ENCODE measurements at regions not wholly inside any gene's neighbourhood (a gene's known extent, or its start where the extent isn't known, plus 50 kb on each side); places are given as distances from the start of the nearest gene placed in this dataset.

DNA sequence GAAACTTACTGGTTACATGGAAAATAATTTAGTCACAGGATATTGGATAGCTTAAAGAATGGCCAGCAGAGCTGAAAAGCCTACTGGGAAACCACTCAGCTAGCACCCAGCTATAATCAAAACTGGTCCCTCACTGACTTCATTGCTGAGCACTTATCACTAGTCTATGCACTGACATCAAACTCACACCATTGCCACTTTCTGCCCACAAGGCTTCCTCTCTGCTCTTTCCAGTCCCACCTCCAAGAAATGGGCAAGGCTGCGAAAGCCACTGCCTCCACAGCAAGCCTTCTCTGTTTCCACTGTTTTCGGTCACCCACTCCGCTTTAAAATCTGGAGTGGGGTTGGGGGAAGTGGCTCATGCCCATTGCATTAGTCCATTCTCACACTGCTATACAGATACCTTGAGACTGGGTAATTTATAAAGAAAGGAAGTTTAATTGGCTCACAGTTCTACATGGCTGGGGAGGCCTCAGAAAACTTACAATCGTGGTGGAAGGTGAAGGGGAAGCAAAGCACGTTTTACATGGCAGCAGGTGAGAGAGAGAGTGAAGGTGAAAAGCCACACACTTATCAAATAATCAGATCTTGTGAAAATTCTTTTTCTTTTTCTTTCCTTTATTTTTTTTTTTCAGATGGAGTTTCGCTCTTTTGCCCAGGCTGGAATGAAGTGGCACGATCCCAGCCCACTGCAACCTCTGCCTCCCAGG lies 77.0 kb upstream of the CERS6 start:
- ChIA-PET CTCF (ENCODE audit: partially characterized antibody) (no interaction called here), POLR2A (ENCODE audit: partially characterized antibody) (no interaction called here)
- no peak overlapping the region for H3K27ac ChIP-seq (ENCODE audit: low read depth, low read length)
- no peaks in the 10 kb centered on the region for H3K4me1 ChIP-seq (ENCODE audit: insufficient read depth, low read length)
- H3K9me3 ChIP-seq (ENCODE audit: control insufficient read depth in 1 of 2, low read length in 2 of 2) = no peaks in the 10 kb centered on the region
- intact Hi-C loops (cut with micrococcal nuclease) = no loop called here
- H3K27ac Mint-ChIP-seq = no peak overlapping the region
- H3K27me3 Mint-ChIP-seq = no peaks in the 10 kb centered on the region
- peaks cover 0 to 5% (median 3%) of the 10 kb centered on the region in 8 donors for H3K9me3 Mint-ChIP-seq
- no peak overlapping the region for H3K4me3 ChIP-seq (ENCODE audit: low read length in 2 of 2)
- H3K36me3 Mint-ChIP-seq = peaks cover 0 to 3% of the 10 kb centered on the region in 2 donors
- peak overlapping the region in 1 of 8 donors; percentile 57 for H3K4me3 Mint-ChIP-seq
- H3K27me3 ChIP-seq (ENCODE audit: insufficient read depth, low read length) = no peaks in the 10 kb centered on the region
- H3K4me1 Mint-ChIP-seq = peaks cover 0 to 6% (median 3%) of the 10 kb centered on the region in 4 donors
- H3K36me3 ChIP-seq (ENCODE audit: insufficient read depth, low read length) = no peaks in the 10 kb centered on the region
- DNase-seq = peak in 1 of 5 donors; percentile 18

DNA sequence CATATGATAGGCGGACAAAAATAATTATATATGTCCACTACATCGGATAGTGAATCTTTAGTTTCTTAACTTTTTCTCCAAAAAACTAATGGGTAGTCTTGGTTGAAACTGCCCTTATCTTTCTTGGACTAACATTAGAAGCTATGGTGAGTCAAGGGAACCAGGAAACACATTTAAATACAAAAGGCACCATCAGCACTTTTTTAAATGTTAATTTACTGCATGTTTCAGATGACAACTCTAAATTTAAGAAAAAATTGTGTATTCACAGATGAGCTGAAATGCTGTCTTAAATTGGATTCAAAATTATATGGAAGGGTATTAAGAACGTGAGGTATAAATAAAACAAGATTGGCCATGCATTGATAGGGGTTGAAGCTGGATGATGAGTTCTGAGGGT lies 75.6 kb upstream of the CERS6 start:
- no peaks in the 10 kb centered on the region for H3K4me1 ChIP-seq (ENCODE audit: insufficient read depth, low read length)
- H3K27ac ChIP-seq (ENCODE audit: low read depth, low read length) = no peak overlapping the region
- intact Hi-C loops (cut with micrococcal nuclease) = no loop called here
- H3K27me3 Mint-ChIP-seq = peaks cover 0 to 4% of the 10 kb centered on the region in 2 donors
- H3K4me3 ChIP-seq (ENCODE audit: low read length in 2 of 2) = no peak overlapping the region
- H3K9me3 ChIP-seq (ENCODE audit: control insufficient read depth in 1 of 2, low read length in 2 of 2) = no peaks in the 10 kb centered on the region
- H3K36me3 Mint-ChIP-seq = peaks cover 0 to 3% of the 10 kb centered on the region in 2 donors
- CTCF ChIA-PET (ENCODE audit: partially characterized antibody) = no interaction called here
- H3K9me3 Mint-ChIP-seq = peaks cover 0 to 6% (median 3%) of the 10 kb centered on the region in 8 donors
- H3K4me1 Mint-ChIP-seq = peaks cover 0 to 6% (median 3%) of the 10 kb centered on the region in 4 donors
- no peak overlapping the region for H3K27ac Mint-ChIP-seq
- no peaks in the 10 kb centered on the region for H3K27me3 ChIP-seq (ENCODE audit: insufficient read depth, low read length)
- H3K4me3 Mint-ChIP-seq = no peak overlapping the region
- DNase-seq = no peak
- H3K36me3 ChIP-seq (ENCODE audit: insufficient read depth, low read length) = no peaks in the 10 kb centered on the region
- POLR2A ChIA-PET (ENCODE audit: partially characterized antibody) = no interaction called here

DNA sequence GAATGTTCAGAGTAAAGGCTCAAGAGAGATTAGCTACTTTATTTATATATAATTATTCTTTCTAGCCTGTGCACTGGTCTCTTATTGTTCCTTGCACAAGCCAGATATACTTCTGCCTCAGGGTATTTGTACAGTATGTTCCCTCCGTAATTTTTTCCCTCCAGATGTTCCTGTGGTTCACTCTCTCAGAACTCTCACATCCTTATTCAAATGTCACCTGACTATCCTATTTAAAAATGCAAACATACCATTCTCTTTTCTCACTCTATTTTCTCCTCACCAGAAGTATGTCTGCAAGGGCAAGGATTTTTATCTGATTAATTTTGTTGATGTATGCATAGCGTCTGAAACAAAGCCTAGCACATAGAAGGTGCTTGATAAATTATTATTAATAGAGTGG lies 64.0 kb upstream of the CERS6 start:
- no peaks in the 10 kb centered on the region for H3K27me3 ChIP-seq (ENCODE audit: insufficient read depth, low read length)

DNA sequence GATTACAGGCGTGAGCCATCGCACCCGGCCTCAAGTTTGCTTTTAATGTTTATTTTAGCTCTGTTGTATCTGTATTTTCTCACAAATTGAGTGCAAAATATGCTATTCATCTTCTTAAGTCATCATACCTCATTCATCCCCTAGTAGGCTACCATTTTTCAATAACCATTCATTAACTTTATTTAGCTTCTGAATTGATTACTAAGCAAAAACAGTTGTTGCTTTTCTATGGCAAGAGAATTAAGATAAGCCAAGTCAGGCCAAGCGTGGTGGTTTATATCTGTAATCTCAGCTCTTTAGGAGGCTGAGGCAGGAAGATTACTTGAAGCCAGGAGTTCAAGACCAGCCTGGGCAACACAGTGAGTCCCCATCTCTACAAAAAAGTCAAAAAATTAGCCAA lies 63.3 kb upstream of the CERS6 start:
- H3K4me1 Mint-ChIP-seq = no peaks in the 10 kb centered on the region
- intact Hi-C loops (cut with micrococcal nuclease) = no loop called here
- Histone ChIP-seq H3K4me3 (ENCODE audit: low read length in 2 of 2) (no peak overlapping the region), H3K9me3 (ENCODE audit: control insufficient read depth in 1 of 2, low read length in 2 of 2) (no peaks in the 10 kb centered on the region), H3K27ac (ENCODE audit: low read depth, low read length) (no peak overlapping the region), H3K27me3 (ENCODE audit: insufficient read depth, low read length) (no peaks in the 10 kb centered on the region), H3K4me1 (ENCODE audit: insufficient read depth, low read length) (no peaks in the 10 kb centered on the region), H3K36me3 (ENCODE audit: insufficient read depth, low read length) (no peaks in the 10 kb centered on the region)
- no peak overlapping the region for H3K4me3 Mint-ChIP-seq
- peaks cover 0 to 3% (median 0%) of the 10 kb centered on the region in 8 donors for H3K9me3 Mint-ChIP-seq
- POLR2A ChIA-PET (ENCODE audit: partially characterized antibody) = no interaction called here
- no peak for DNase-seq
- no peak overlapping the region for H3K27ac Mint-ChIP-seq
- CTCF ChIA-PET (ENCODE audit: partially characterized antibody) = no interaction called here
- peaks cover 0 to 1% of the 10 kb centered on the region in 2 donors for H3K27me3 Mint-ChIP-seq
- H3K36me3 Mint-ChIP-seq = no peaks in the 10 kb centered on the region

More for the DNA sequence above, 64.0 kb upstream of the CERS6 start:
- intact Hi-C loops (cut with micrococcal nuclease) = no loop called here
- Mint-ChIP-seq H3K27me3 (peaks cover 0 to 1% of the 10 kb centered on the region in 2 donors), H3K36me3 (no peaks in the 10 kb centered on the region), H3K9me3 (peaks cover 0 to 3% (median 0%) of the 10 kb centered on the region in 8 donors), H3K4me1 (no peaks in the 10 kb centered on the region), H3K27ac (no peak overlapping the region), H3K4me3 (no peak overlapping the region)
- POLR2A ChIA-PET (ENCODE audit: partially characterized antibody) = no interaction called here
- no peak for DNase-seq
- no peaks in the 10 kb centered on the region for H3K9me3 ChIP-seq (ENCODE audit: control insufficient read depth in 1 of 2, low read length in 2 of 2)
- no peaks in the 10 kb centered on the region for H3K4me1 ChIP-seq (ENCODE audit: insufficient read depth, low read length)
- H3K36me3 ChIP-seq (ENCODE audit: insufficient read depth, low read length) = no peaks in the 10 kb centered on the region
- CTCF ChIA-PET (ENCODE audit: partially characterized antibody) = no interaction called here
- no peak overlapping the region for H3K27ac ChIP-seq (ENCODE audit: low read depth, low read length)
- H3K4me3 ChIP-seq (ENCODE audit: low read length in 2 of 2) = no peak overlapping the region

DNA sequence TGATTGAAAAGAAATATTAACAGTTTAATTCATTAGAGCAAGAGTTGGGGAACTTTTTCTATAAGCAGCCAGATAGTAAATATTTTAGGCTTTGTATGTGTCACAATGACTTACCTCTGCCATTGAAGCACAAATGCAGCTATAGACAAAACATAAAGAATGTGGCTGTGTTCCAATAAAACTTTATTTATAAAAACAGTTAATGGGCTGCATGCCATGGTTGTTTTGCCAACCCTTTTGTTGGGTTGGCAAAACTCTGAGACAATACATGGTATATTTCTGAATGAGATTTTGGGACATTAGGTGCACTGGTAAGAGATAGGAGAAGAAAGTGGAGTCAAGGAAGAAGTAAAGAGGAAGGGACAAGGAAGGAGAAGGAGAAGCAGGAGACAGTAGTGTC lies 61.8 kb upstream of the CERS6 start:
- CTCF ChIA-PET (ENCODE audit: partially characterized antibody) = no interaction called here
- no peak overlapping the region for H3K4me3 ChIP-seq (ENCODE audit: low read length in 2 of 2)
- Mint-ChIP-seq H3K9me3 (peaks cover 0 to 3% (median 0%) of the 10 kb centered on the region in 8 donors), H3K27me3 (peaks cover 0 to 1% of the 10 kb centered on the region in 2 donors), H3K4me1 (no peaks in the 10 kb centered on the region), H3K27ac (no peak overlapping the region), H3K36me3 (no peaks in the 10 kb centered on the region), H3K4me3 (no peak overlapping the region)
- H3K36me3 ChIP-seq (ENCODE audit: insufficient read depth, low read length) = no peaks in the 10 kb centered on the region
- no peaks in the 10 kb centered on the region for H3K27me3 ChIP-seq (ENCODE audit: insufficient read depth, low read length)
- intact Hi-C loops (cut with micrococcal nuclease) = no loop called here
- H3K9me3 ChIP-seq (ENCODE audit: control insufficient read depth in 1 of 2, low read length in 2 of 2) = no peaks in the 10 kb centered on the region
- H3K4me1 ChIP-seq (ENCODE audit: insufficient read depth, low read length) = no peaks in the 10 kb centered on the region
- no peak for DNase-seq
- POLR2A ChIA-PET (ENCODE audit: partially characterized antibody) = no interaction called here
- no peak overlapping the region for H3K27ac ChIP-seq (ENCODE audit: low read depth, low read length)

DNA sequence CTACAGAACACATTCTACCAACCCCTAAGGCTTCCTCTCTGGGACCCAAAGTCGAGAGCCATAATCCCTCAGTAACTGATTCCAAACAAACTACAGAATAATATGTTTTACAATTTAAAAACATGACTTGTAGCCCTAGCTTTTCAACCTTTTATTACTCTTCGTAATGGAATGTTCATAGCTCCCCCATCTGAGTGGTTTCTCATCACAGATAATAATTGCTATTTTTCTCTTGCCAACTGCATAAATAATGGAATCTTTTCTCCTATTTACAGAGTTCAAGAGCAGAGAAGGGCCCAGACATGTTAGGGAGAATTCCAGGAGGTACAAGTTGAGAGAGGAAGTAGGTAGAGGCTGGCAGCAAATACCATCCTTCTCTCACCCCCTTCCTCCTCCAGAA lies 59.9 kb upstream of the CERS6 start:
- DNase-seq = no peak
- Histone ChIP-seq H3K9me3 (ENCODE audit: control insufficient read depth in 1 of 2, low read length in 2 of 2) (no peaks in the 10 kb centered on the region), H3K4me3 (ENCODE audit: low read length in 2 of 2) (no peak overlapping the region), H3K4me1 (ENCODE audit: insufficient read depth, low read length) (no peaks in the 10 kb centered on the region), H3K27me3 (ENCODE audit: insufficient read depth, low read length) (no peaks in the 10 kb centered on the region), H3K27ac (ENCODE audit: low read depth, low read length) (no peak overlapping the region), H3K36me3 (ENCODE audit: insufficient read depth, low read length) (no peaks in the 10 kb centered on the region)
- Mint-ChIP-seq H3K4me1 (no peaks in the 10 kb centered on the region), H3K36me3 (no peaks in the 10 kb centered on the region), H3K9me3 (peaks cover 0 to 5% (median 0%) of the 10 kb centered on the region in 8 donors), H3K27me3 (peaks cover under 1 to 1% of the 10 kb centered on the region in 2 donors), H3K4me3 (no peak overlapping the region), H3K27ac (no peak overlapping the region)
- CTCF ChIA-PET (ENCODE audit: partially characterized antibody) = no interaction called here
- intact Hi-C loops (cut with micrococcal nuclease) = no loop called here
- POLR2A ChIA-PET (ENCODE audit: partially characterized antibody) = no interaction called here

DNA sequence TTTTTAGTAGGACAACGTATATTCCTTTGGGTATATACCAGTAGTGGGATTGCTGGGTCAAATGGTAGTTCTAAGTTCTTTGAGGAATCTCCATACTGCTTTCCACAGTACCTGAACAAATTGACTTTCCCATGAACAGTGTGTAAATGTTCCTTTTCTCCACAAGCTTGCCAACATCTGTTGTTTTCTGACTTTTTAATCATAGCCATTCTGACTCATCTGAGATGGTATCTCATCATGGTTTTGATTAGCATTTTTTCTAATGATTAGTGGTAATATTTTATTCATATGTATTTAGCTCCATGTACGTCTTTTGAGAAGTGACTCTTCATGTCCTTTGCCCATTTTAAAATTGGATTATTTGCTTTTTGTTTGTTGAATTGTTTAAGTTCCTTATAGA lies 58.4 kb upstream of the CERS6 start:
- H3K9me3 Mint-ChIP-seq = peaks cover 0 to 5% (median 0%) of the 10 kb centered on the region in 8 donors
- no peaks in the 10 kb centered on the region for H3K4me1 Mint-ChIP-seq
- ChIA-PET CTCF (ENCODE audit: partially characterized antibody) (no interaction called here), POLR2A (ENCODE audit: partially characterized antibody) (no interaction called here)
- no peaks in the 10 kb centered on the region for H3K36me3 Mint-ChIP-seq
- Histone ChIP-seq H3K9me3 (ENCODE audit: control insufficient read depth in 1 of 2, low read length in 2 of 2) (no peaks in the 10 kb centered on the region), H3K27me3 (ENCODE audit: insufficient read depth, low read length) (no peaks in the 10 kb centered on the region), H3K4me3 (ENCODE audit: low read length in 2 of 2) (no peak overlapping the region), H3K4me1 (ENCODE audit: insufficient read depth, low read length) (no peaks in the 10 kb centered on the region), H3K27ac (ENCODE audit: low read depth, low read length) (no peak overlapping the region), H3K36me3 (ENCODE audit: insufficient read depth, low read length) (no peaks in the 10 kb centered on the region)
- no peak overlapping the region for H3K27ac Mint-ChIP-seq
- H3K27me3 Mint-ChIP-seq = peaks cover 0 to 2% of the 10 kb centered on the region in 2 donors
- intact Hi-C loops (cut with micrococcal nuclease) = no loop called here
- no peak overlapping the region for H3K4me3 Mint-ChIP-seq
- DNase-seq = no peak

Measured in CD4-positive, alpha-beta memory T cell (primary cell).